ENCODE measurements at regions not wholly inside any gene's neighbourhood (a gene's known extent, or its start where the extent isn't known, plus 50 kb on each side); places are given as distances from the start of the nearest gene placed in this dataset.

DNA sequence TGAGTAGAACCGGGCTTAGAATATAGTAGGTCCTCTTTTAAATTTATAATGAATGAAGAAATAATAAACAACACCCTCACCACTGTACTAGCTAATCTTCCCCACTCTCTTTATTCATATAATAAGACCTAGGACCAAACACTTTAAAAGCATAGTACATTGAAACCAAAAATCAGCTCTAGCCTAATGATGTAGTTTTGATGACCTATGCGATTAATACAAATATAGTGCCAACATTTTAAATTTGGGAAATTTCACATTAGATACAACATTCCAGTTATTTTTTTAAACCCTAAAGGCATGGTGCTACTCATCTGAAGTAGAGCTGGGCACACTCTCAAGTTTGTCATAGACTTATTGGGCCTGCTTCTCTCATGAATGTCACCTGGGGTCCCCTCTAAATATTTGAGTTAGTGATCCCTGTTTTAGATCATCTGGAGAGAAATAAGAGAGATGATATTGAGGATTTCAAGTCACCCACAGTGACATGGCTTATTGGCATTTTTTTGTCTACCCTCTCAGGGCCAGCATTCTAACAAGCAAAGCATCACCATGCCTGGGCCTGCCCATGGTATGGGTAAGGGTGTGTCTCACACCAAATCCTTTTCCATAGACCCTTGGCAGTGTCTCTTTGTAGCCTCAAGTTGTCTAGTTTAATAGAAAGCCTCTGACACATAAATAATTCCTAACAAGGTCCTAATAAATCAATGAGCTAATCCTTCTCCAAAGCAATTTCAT lies 319.8 kb downstream of the HIVEP2 start:
- TF ChIP-seq, protein P1, sequence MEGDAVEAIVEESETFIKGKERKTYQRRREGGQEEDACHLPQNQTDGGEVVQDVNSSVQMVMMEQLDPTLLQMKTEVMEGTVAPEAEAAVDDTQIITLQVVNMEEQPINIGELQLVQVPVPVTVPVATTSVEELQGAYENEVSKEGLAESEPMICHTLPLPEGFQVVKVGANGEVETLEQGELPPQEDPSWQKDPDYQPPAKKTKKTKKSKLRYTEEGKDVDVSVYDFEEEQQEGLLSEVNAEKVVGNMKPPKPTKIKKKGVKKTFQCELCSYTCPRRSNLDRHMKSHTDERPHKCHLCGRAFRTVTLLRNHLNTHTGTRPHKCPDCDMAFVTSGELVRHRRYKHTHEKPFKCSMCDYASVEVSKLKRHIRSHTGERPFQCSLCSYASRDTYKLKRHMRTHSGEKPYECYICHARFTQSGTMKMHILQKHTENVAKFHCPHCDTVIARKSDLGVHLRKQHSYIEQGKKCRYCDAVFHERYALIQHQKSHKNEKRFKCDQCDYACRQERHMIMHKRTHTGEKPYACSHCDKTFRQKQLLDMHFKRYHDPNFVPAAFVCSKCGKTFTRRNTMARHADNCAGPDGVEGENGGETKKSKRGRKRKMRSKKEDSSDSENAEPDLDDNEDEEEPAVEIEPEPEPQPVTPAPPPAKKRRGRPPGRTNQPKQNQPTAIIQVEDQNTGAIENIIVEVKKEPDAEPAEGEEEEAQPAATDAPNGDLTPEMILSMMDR (IDR thresholded peaks at IDR 0.05): no peak
- no peak for TF ChIP-seq EZH2 (IDR thresholded peaks at IDR 0.05; ENCODE audit: borderline replicate concordance, insufficient read depth, low read depth, low read length, poor library complexity, severe bottlenecking)
